HepG2 (cell line): ENCODE measurements at regions not wholly inside any gene's neighbourhood (a gene's known extent, or its start where the extent isn't known, plus 50 kb on each side); places are given as distances from the start of the nearest gene placed in this dataset.

Experiments used
- ARNT2 ChIP-seq: sonication (generic); formaldehyde crosslinking; IDR thresholded peaks from 2 replicates; pipeline ENCODE4 v1.8.0; 2022; ENCODE audit warnings: mild to moderate bottlenecking, low read depth, missing genetic modification reagents, moderate library complexity
- EHMT2 ChIP-seq: fragments of 200-600 bp; sonication (generic); IDR thresholded peaks from 2 replicates; pipeline ENCODE4 v1.7.0; 2017; ENCODE audit warnings: antibody characterized with exemption, low read depth, low read length, borderline replicate concordance
- EZH2 ChIP-seq: conservative IDR thresholded peaks from 2 replicates; pipeline ENCODE4 v1.6.1; 2012; ENCODE audit warnings: mild to moderate bottlenecking, low read depth, low read length, moderate library complexity
- POLR2AphosphoS5 ChIP-seq: IDR thresholded peaks from 2 replicates; pipeline ENCODE4 v1.6.1; 2012; ENCODE audit warnings: low read depth, low read length
- RELA ChIP-seq: sonication (generic); formaldehyde crosslinking; IDR thresholded peaks from 2 replicates; pipeline ENCODE4 v1.4.0; 2020; ENCODE audit warnings: missing genetic modification reagents
- ZBTB42 ChIP-seq: sonication (generic); formaldehyde crosslinking; IDR thresholded peaks from 2 replicates; pipeline ENCODE4 v1.5.0; 2020; ENCODE audit warnings: mild to moderate bottlenecking, missing genetic modification reagents
- ZNF337 ChIP-seq: sonication (generic); formaldehyde crosslinking; IDR thresholded peaks from 2 replicates; pipeline ENCODE4 v1.5.1; 2020; ENCODE audit warnings: missing genetic modification reagents, low read depth, mild to moderate bottlenecking, borderline replicate concordance

DNA sequence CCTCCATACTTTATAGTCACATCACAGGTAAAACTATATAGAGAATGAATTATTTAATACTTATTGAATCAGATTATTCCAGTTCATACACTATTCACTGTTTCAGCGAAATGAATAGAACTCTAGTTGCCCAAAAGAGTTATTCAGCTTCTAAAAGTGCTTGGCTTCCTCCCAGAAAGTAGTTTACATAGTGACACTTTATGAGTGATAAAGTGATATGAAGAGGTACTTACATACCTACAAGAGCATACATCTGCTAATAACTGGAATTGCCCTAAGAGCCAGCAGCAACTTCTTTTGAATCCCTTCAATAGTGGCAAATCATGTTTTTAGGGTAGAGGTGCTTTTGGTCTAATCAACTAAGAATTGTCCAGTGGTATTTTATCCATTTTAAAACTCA lies 635.1 kb upstream of the AGTR1 start:
- TF ChIP-seq POLR2AphosphoS5, result no peak
- TF ChIP-seq RELA, result no peak
- no peak for TF ChIP-seq EZH2
- TF ChIP-seq ZNF337 (CRISPR knock-in tag), result no peak
- no peak for TF ChIP-seq ZBTB42 (CRISPR knock-in tag)
- TF ChIP-seq ARNT2 (CRISPR knock-in tag), result no peak
- TF ChIP-seq EHMT2, result no peak
